Duodenal mucosa (tissue), 2 donors: ENCODE measurements at regions not wholly inside any gene's neighbourhood (a gene's known extent, or its start where the extent isn't known, plus 50 kb on each side); places are given as distances from the start of the nearest gene placed in this dataset.

Source experiments
- H3K27ac ChIP-seq: one replicate; pipeline ENCODE4 v1.7.0; 2013; ENCODE audit warnings: low read depth, low read length
- H3K27me3 ChIP-seq, 2 donors: one replicate each; pipeline ENCODE4 v1.7.0; 2013; ENCODE audit warnings: low read length in 2 of 2, control low read depth in 1 of 2; ENCODE audit not compliant: insufficient read depth in 2 of 2, control insufficient read depth in 1 of 2
- H3K36me3 ChIP-seq, 2 donors: one replicate each; pipeline ENCODE4 v1.7.0; 2013; ENCODE audit warnings: low read length in 2 of 2, control low read depth in 1 of 2; ENCODE audit not compliant: insufficient read depth in 2 of 2, control insufficient read depth in 1 of 2
- H3K4me1 ChIP-seq, 2 donors: one replicate each; pipeline ENCODE4 v1.7.0; 2013; ENCODE audit warnings: low read length in 2 of 2, control low read depth in 1 of 2; ENCODE audit not compliant: insufficient read depth in 2 of 2, control insufficient read depth in 1 of 2
- H3K4me3 ChIP-seq, 2 donors: one replicate each; pipeline ENCODE4 v1.7.0; 2013; ENCODE audit warnings: low read length in 2 of 2, low read depth in 1 of 2
- H3K9ac ChIP-seq, 2 donors: one replicate each; pipeline ENCODE4 v1.7.0; 2013; ENCODE audit warnings: low read length in 2 of 2, low read depth in 1 of 2
- H3K9me3 ChIP-seq, 2 donors: one replicate each; pipeline ENCODE4 v1.7.0; 2013; ENCODE audit warnings: low read length in 2 of 2, control low read depth in 1 of 2; ENCODE audit not compliant: control insufficient read depth in 1 of 2

- H3K9ac ChIP-seq: no peak overlapping the region
- no peaks in the 10 kb centered on the region for H3K4me1 ChIP-seq
- no peaks in the 10 kb centered on the region for H3K36me3 ChIP-seq
- no peak overlapping the region for H3K27ac ChIP-seq
- H3K27me3 ChIP-seq: peaks cover 20 to 32% of the 10 kb centered on the region in 2 donors
- H3K9me3 ChIP-seq: peaks cover 0 to 5% of the 10 kb centered on the region in 2 donors
- no peak overlapping the region for H3K4me3 ChIP-seq
Measured at GRCh38 chr9:126222835-126223431, 103.7 kb upstream of the MVB12B start.

- no peak overlapping the region for H3K9ac ChIP-seq
- peaks cover 0 to 5% of the 10 kb centered on the region in 2 donors for H3K9me3 ChIP-seq
Measured at GRCh38 chr9:126223798-126224531, 102.7 kb upstream of the MVB12B start.

GRCh38 chr9:126225611-126226609 is 100.7 kb upstream of the MVB12B start:
- peaks cover 0 to 5% of the 10 kb centered on the region in 2 donors for H3K9me3 ChIP-seq
- no peak overlapping the region for H3K9ac ChIP-seq
- peaks cover 25 to 43% of the 10 kb centered on the region in 2 donors for H3K27me3 ChIP-seq
- H3K27ac ChIP-seq: no peak overlapping the region
- H3K36me3 ChIP-seq: no peaks in the 10 kb centered on the region
- H3K4me3 ChIP-seq: no peak overlapping the region
- no peaks in the 10 kb centered on the region for H3K4me1 ChIP-seq

More at GRCh38 chr9:126223798-126224531, 102.7 kb upstream of the MVB12B start:
- no peak overlapping the region for H3K4me3 ChIP-seq
- no peaks in the 10 kb centered on the region for H3K36me3 ChIP-seq
- H3K27me3 ChIP-seq: peaks cover 25 to 40% of the 10 kb centered on the region in 2 donors
- H3K27ac ChIP-seq: no peak overlapping the region
- no peaks in the 10 kb centered on the region for H3K4me1 ChIP-seq

- H3K27me3 ChIP-seq: peaks cover 18 to 39% of the 10 kb centered on the region in 2 donors
- H3K9ac ChIP-seq: no peak overlapping the region
- H3K36me3 ChIP-seq: no peaks in the 10 kb centered on the region
Measured at GRCh38 chr9:126226991-126227936, 99.4 kb upstream of the MVB12B start.

GRCh38 chr9:126228111-126228780 is 98.4 kb upstream of the MVB12B start:
- Histone ChIP-seq H3K27ac (no peak overlapping the region), H3K9ac (no peak overlapping the region), H3K9me3 (no peaks in the 10 kb centered on the region), H3K36me3 (no peaks in the 10 kb centered on the region), H3K4me3 (no peak overlapping the region), H3K27me3 (peaks cover 10 to 29% of the 10 kb centered on the region in 2 donors), H3K4me1 (no peaks in the 10 kb centered on the region)

More at GRCh38 chr9:126226991-126227936, 99.4 kb upstream of the MVB12B start:
- no peaks in the 10 kb centered on the region for H3K4me1 ChIP-seq
- H3K27ac ChIP-seq: no peak overlapping the region
- H3K4me3 ChIP-seq: no peak overlapping the region
- H3K9me3 ChIP-seq: no peaks in the 10 kb centered on the region

GRCh38 chr9:126228781-126229444 is 97.7 kb upstream of the MVB12B start:
- H3K27ac ChIP-seq: no peak overlapping the region
- peaks cover 5 to 24% of the 10 kb centered on the region in 2 donors for H3K27me3 ChIP-seq
- no peaks in the 10 kb centered on the region for H3K9me3 ChIP-seq
- H3K36me3 ChIP-seq: no peaks in the 10 kb centered on the region
- no peak overlapping the region for H3K4me3 ChIP-seq
- H3K9ac ChIP-seq: no peak overlapping the region
- no peaks in the 10 kb centered on the region for H3K4me1 ChIP-seq

- Histone ChIP-seq H3K9me3 (no peaks in the 10 kb centered on the region), H3K27me3 (peaks cover 5 to 18% of the 10 kb centered on the region in 2 donors), H3K36me3 (no peaks in the 10 kb centered on the region), H3K4me1 (no peaks in the 10 kb centered on the region), H3K9ac (no peak overlapping the region), H3K4me3 (no peak overlapping the region), H3K27ac (no peak overlapping the region)
Measured at GRCh38 chr9:126229501-126229900, 97.1 kb upstream of the MVB12B start.

GRCh38 chr9:126230692-126231091 is 95.9 kb upstream of the MVB12B start:
- Histone ChIP-seq H3K4me1 (no peaks in the 10 kb centered on the region), H3K4me3 (no peak overlapping the region), H3K9ac (no peak overlapping the region), H3K36me3 (no peaks in the 10 kb centered on the region), H3K27ac (no peak overlapping the region), H3K27me3 (peaks cover 5 to 16% of the 10 kb centered on the region in 2 donors), H3K9me3 (no peaks in the 10 kb centered on the region)
